ENCODE measurements at regions not wholly inside any gene's neighbourhood (a gene's known extent, or its start where the extent isn't known, plus 50 kb on each side); places are given as distances from the start of the nearest gene placed in this dataset.

DNA sequence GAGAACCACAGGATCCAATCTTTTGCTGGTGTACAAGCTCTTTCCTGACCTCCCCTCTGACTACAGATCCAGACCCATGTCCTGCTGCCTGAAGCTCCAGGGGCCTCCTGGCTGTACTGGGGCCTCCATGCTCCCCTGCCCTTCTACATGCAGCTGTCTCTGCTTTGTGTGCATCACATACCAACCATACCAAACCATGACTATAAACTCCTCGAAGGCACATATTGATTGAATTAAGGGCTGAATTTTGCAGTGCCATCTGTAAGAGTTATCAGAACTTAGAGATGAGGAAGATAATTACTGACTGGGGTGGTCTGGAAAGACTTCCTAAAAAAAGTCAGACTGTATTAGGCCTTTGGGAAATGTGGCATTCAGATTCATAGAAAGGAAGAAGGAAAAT, 139.9 kb upstream of the CXCR4 start:
- H3K4me3 ChIP-seq (ENCODE audit: low read depth, low read length), result no peak overlapping the region
- no peak for DNase-seq (ENCODE audit: low read depth)

DNA sequence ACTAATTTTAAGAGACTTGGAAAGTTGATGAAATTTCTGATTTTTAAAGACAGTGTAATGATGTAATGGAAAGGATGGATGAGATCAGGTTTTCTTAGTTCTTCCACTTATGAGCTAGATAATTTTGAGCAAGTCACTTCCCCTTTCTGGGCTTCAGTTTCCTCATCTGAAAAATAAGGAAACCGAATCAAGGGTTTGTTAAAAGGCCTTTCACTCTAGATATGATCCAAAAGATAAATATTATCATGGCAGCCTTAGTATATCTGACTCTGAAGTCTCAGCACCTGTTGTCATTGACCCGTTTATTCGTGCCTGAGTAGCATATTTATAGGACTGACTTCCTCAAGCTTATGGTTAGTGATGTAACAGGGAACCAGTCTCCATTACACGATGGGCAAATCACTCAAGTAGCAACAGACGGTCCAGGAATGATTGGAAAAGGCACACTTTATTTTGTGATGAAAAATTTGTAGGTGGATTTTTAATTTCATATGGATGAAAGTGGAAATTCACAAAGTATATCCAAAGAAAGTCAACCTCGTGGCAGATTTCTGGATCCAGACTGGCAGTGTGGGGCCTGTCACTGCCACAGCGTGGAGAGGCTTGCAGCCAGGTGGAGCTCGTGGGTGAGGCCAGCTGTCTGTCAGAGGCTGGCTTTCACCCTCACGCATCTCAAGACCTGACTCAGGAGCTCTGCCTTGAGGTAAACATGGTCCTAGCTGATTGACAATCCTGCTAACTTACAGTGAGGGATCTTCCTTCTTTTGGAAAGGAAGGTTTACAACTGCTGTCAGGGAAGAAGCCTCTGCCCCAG, 137.9 kb upstream of the CXCR4 start:
- no peak overlapping the region for H3K4me3 ChIP-seq (ENCODE audit: low read depth, low read length)
- no peak for DNase-seq (ENCODE audit: low read depth)

DNA sequence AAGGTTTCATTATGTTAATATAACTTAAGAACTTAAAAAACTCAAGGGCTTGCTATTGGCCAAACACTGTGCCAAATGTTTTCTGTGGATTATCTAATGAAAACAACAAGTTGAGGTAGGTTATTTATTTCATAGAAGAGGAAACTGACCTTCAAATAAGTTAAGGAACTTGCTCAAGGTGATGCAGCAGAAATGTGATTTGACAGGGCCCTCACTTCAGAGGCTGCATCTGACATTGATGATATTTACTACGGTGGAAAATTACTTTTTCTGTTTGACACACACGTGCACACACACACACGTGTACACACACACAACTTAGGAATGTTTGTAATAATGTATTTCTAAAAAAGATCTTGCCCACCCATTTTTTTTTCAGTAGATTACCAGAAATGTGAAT, 137.2 kb upstream of the CXCR4 start:
- no peak for DNase-seq (ENCODE audit: low read depth)
- no peak overlapping the region for H3K4me3 ChIP-seq (ENCODE audit: low read depth, low read length)

DNA sequence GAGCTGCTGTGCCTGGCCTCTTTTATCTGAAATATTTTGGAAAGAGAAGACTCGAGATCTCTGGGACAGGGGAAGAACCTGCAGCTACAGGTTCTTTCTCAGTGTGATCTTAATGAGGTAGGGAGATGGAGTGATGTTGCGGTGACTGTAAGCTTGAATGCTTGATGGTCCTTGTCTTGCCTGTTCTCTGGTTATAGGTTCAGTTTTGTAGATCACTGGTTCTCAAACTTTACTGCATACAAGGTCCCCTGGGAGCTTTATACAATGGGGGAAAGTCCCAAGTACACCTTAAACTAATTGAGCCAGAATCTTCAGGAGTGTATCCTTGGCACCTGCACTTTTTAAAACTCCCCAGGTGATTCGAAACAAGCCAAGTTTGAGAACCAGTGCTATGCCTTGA, 136.7 kb upstream of the CXCR4 start:
- H3K4me3 ChIP-seq (ENCODE audit: low read depth, low read length), result no peak overlapping the region
- DNase-seq (ENCODE audit: low read depth), result no peak

DNA sequence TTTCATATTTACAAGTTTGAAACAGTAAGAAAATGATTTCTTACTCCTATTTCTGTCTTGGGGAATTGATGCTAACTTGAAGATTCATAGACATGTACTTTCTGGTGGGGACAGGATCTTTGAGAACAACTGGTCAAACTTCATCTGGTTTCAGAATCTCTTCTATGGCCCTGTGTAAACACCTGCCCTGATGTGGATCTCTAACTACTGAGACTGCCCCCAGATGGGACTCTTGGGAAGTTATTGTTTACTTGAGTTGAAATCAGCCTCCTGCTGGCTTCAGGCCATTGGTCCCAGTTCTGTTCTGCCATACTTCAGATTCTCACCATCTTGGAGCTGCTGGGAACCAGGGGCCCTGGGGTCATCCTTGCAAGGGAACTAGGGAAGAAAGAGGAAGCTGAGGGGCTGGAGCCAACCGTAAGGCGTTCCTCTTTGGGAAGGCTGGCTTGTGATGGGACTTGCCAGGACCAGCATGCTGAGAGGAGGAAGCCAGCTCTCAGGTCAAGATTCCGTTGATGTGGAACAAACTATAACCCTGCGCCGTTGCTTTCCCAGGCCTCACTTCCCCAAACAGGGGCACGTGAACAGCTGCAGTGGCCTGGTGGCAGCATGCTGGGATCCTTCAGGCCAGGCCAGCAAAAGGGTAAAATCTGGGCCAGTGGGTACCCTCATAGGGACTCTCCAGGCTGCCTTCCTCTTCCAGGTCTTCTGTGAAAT, 135.5 kb upstream of the CXCR4 start:
- no peak overlapping the region for H3K4me3 ChIP-seq (ENCODE audit: low read depth, low read length)
- no peak for DNase-seq (ENCODE audit: low read depth)

DNA sequence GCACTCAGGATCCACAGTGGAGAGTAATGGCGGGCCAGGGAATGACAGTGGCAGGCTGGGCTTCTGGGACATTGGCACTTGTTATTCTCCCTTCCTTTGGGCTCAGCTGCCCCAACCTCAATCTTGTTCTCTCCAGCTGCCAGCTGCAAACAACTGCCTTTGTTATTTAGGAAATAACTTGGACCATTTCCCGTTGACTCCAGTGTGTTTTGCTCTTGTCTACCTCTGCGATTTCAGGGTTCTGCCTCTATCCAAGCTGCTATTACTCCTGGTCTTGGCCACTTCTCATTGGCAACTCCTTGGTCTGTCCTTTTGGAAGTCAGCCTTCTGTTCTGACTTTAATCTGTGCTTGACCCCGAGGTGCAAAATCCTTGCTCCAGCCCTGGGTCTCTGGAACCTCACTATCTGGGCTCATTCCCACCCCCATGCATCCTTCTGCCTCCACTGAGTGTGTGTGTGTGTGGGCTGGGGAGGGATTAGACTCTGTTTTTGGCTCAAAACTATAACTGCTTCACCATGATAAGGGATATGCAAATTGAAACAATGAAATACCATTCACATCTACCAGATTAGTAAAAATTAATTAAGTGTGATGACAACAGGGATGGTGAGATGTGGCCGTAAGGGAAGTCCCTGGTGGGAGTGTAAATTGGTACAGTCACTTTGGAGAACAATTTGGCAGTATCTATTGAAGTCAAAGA, 134.1 kb upstream of the CXCR4 start:
- no peak for DNase-seq (ENCODE audit: low read depth)
- H3K4me3 ChIP-seq (ENCODE audit: low read depth, low read length), result no peak overlapping the region

DNA sequence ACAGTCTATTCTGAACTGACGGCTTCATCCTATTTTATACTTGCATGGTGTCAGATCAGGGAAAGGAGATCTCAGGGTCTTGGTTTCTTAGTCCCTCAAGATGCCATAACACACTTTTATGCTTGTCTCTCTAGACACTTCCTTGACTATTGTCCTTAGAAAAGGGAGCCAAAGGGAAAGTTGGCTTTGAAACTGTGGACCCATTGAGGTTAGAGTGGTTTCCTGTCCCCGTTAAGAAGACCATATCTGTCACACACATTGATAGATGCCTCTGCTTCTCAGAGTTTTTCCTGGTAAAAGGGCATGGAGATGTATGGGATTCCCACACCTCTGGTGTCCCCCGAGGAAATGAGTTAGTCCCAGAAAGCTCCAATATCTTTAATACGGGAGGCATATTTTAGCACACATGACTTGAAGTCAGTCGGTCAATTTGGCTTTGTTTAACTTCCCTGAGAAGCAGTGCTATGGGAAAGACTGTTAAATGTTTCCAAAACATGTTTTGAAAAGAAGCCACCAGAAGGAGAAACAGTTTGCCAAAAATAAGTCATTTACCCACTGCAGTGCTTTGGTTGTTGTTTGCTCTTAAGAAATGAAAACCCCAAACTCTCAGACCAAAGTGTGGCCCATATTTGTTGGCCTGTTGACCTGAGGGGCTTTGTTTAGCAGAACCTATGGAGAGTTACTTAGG, 133.4 kb upstream of the CXCR4 start:
- H3K4me3 ChIP-seq (ENCODE audit: low read depth, low read length), result no peak overlapping the region
- DNase-seq (ENCODE audit: low read depth), result no peak

DNA sequence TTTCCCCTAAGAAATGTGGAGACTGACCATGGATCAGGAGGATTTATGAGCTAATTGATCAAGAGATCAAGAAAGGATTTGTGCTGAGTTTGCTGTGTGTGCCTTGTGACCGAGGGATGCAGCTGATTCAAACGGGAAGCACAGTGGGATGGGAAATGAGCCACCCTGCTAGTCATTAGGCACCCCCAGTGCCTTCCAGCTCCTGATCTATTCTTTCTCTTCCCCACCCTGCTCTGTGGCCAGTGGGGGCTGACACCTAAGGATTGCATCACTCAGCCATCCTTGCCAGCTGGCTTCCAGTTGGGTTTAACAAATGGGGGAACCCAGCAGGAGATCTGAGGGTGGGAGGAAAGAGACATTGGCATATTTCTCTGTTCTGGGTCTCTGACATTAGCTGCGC, 132.2 kb upstream of the CXCR4 start:
- no peak overlapping the region for H3K4me3 ChIP-seq (ENCODE audit: low read depth, low read length)
- DNase-seq (ENCODE audit: low read depth), result no peak

DNA sequence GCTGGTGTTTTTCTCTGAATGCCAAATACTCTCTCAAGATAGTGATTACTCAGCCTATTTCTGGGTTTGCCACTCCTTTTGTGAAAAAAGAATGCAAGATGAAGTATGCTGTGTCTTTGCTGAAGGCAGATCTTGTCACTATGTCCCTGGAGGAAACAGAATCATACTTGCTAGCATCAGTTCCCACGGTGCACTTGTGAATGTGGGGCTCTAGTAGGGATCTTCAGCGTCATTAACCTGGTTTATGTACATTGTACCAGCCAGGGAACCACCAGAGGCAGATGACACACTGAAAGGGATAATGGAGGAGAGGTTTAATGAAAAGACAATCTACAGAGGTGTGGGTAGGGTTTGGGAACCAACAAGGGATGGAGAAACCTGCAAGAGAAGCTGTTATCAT, 131.0 kb upstream of the CXCR4 start:
- no peak overlapping the region for H3K4me3 ChIP-seq (ENCODE audit: low read depth, low read length)
- no peak for DNase-seq (ENCODE audit: low read depth)

DNA sequence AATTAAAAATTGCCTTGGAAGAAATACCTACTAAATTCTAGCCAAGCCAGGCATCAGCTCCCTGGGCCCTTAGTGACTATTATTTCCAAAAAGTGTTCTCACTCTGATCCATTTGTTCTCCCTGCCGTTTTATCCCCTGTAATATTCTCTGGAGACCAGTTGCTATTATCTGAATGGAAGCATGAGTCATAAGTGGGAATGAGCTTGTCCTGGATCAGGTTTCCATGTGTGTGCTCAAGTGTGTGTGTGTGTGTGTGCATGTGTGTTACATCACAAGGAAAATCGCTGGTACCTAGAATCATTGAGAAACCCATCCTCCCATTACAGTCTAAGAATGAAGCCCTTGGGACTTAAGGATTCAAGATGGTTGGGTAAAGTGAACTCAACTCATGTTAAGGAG, 130.3 kb upstream of the CXCR4 start:
- H3K4me3 ChIP-seq (ENCODE audit: low read depth, low read length), result no peak overlapping the region
- peak; percentile 8 for DNase-seq (ENCODE audit: low read depth)

DNA sequence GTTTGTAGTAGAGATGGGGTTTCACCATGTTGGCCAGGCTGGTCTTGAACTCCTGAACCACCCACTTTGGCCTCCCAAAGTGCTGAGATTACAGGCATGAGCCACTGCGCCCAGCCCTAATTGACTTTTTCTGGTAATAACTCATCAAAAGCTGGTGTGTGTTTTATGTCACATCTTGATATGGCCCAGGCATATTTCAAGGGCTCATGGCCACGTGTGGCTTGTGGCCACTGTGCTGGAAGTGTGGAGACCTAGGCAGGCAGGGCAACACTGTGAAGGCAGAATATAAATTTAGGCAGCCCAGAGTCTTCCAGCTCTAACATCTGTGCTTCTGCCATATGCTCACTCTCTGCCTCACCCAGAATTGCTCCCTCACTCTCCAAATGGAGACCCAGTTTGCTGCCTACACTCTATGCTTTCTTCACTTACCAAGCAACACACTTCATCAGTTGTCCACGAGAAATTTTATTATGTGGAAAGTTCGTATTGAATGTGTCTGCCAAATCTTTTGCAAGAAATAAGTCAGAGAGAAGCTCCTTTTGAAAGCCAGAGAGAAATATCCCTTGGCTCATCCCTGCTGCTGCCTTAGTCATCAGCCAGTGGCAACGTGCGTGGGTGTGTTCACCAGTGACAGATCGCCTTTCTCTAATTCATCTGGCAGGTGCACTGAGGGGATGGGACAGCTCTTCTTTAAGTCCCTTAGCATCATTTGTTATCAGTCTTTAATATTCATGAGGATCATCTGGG, 129.4 kb upstream of the CXCR4 start:
- no peak for DNase-seq (ENCODE audit: low read depth)
- H3K4me3 ChIP-seq (ENCODE audit: low read depth, low read length), result no peak overlapping the region

DNA sequence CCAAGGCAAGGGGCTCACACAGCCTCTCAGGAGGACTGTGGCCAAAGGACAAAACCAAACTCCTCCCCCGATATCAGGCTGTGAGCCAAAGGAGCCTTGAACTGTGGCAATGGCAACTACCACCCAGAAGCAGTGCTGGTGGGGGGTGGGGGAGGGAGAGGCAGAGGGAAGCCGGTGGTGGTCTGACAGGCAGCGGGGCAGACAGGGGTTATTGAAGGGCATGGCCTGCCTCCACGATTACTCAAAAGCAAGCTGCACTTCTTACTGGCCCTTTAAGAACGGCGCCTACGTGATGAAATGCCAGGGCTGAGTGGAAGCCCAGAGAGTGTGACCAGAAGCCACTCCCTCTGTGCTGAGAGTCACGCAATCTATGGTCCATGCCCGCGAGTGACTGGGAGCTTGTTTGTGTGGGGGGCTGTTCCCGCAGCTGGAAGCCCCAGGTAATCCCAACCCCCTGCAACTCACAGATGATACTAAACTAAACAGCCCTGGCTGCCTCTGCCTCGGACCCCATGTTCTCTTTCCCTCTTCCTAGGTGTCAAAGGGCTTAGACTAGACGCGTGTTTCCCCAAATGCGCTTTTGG, 128.2 kb upstream of the CXCR4 start:
- no peak for DNase-seq (ENCODE audit: low read depth)
- H3K4me3 ChIP-seq (ENCODE audit: low read depth, low read length), result no peak overlapping the region

DNA sequence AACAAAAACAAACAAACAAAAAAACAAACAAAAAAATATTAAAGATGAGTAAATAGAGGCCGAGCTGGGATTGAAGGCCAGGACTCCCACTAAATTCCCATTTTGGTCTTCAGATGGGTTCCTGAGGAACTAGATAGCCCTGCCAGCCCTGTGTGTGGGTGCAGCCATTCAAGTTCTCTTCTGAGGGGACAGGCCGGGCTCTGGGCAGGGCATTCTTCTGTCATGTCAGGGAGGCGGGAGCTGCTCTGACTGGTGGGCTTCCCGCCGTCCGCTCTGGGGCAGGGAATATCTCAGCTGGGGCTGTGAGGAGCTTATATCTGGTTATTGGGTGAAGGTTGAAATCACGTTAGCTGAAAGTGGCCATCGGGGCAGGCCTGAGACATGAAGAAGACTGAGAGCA, 127.3 kb upstream of the CXCR4 start:
- DNase-seq (ENCODE audit: low read depth), result no peak
- H3K4me3 ChIP-seq (ENCODE audit: low read depth, low read length), result no peak overlapping the region

DNA sequence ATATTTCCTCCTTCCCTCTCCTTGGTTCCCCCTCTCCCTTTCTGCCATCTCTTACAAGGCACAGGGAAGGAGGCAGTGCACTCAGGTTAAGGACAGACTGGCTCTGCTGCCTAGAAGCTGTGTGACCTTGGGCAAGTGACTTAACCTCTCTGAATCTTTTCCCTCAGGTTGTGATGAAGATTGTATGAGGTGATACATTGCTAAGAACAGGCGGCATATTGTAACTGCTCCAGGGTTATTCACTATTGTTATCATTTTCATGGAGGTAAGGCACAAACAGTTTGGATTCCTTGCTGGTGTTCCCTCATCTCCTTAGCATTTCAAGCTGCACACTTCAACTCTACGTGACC, 126.6 kb upstream of the CXCR4 start:
- no peak overlapping the region for H3K4me3 ChIP-seq (ENCODE audit: low read depth, low read length)
- DNase-seq (ENCODE audit: low read depth), result no peak

DNA sequence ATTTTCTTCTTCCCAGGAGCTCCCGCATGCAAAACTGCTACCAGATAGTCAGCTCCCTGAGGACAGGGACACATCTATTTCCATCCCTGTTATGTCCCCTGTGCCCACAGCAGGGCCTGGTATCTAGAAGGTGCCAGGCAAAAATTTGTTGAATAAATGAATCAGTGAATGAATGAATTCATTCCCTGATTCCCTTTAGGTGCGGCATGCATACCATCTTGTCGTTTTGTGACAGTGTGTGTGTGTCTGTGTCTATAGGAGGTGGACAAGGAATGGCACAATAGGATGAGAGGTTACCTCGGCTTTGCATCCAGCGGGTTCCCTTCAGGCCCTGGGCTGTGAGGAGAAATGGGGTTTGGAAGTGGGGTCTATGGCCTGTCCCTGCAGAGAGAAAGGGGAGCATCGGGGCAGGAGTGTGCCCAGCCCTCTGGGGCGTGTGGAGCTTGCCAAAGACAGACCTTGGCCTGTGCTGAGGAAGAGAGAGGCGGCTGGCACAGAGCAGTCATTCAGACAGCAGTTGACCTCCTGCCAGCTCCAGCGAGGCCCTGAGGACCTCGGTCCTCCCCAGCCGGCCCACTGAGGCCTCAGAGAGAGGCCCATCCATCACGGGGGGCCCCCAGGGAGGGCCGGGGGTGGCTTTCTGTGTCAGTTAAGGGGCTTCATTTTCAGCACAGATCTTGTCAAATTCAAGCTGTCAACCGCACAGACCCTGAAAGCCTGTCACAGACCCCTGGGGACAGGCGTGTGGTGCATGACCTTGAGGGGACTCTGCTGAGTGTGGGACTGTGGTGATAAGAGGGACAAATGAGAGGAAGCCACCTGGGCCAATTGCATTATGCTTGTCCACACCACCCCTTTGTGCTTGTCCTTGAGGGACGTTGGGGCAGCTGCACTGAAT, 125.9 kb upstream of the CXCR4 start:
- H3K4me3 ChIP-seq (ENCODE audit: low read depth, low read length), result no peak overlapping the region
- no peak for DNase-seq (ENCODE audit: low read depth)

DNA sequence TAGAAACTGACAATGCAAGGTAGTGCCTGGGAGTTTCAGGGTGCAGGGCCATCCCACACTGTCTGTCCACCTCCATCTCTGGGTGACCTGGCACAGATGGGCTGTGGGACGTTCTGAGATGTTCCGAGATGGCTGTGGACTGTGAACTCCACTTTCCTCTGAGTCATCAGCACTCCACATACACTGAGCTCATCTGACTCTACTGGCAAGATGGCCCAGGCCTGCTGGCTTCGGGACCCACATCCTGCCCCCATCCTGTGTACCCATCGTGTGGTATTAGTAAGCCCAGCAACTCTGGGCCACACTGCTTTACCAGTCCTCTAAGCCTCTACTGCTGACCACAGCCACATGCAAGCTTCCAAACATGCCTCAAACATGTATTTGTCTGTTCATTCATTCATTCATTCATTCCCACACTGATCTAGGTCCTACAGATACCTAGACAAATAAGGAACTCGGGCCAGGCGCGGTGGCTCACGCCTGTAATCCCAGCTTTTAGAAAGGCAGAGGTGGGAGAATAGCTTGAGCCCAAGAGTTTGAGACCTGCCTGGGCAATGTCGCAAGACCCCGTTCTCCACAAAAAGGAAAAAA, 124.8 kb upstream of the CXCR4 start:
- no peak overlapping the region for H3K4me3 ChIP-seq (ENCODE audit: low read depth, low read length)
- no peak for DNase-seq (ENCODE audit: low read depth)

DNA sequence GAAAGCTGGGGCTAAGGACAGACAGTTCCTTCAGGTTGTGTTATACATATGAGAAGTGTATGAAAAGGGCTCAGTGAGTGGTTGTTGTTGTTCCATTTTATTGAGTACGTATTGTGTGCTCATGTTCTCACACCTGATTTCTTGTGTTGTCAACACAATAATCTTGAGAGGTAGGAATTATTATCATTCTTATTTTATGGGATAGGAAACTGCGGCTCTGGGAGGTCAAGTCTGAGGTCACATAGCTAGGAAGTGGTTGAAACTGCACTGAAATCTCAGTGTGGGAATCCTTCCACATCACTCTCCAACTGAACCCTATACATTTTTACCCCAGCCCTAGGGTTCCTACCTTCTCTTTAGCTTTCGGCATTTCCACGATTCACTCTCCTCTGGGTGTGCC, 124.2 kb upstream of the CXCR4 start:
- DNase-seq (ENCODE audit: low read depth), result no peak
- no peak overlapping the region for H3K4me3 ChIP-seq (ENCODE audit: low read depth, low read length)
